Central memory CD4-positive, alpha-beta T cell (primary cell): ENCODE measurements at regions not wholly inside any gene's neighbourhood (a gene's known extent, or its start where the extent isn't known, plus 50 kb on each side); places are given as distances from the start of the nearest gene placed in this dataset.

ENCODE experiments used
- DNase-seq: peaks from one replicate; pipeline ENCODE4 v3.0.0; 2022

GRCh38 chr13:105821337-105821736 is 714.1 kb downstream of the EFNB2 start:
- DNase-seq = no peak

DNA sequence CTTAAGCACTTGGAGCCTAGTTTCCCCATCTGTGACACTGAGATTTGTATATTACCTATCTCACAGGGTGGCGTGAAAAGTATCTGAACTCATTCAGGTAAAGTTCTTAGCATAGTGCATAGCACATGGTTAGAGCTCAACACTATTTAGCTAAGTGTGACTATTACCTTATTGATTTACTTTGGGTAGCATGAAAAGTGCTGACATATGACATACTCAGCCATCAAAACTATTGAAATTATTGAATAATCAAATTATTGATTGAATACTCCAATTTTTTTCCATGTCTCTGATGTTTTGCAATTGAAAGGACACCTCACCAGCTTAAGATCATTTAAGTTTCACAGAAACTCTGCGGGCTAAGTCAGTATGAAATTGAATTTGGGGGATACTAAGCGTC is 715.0 kb downstream of the EFNB2 start:
- DNase-seq = no peak

DNA sequence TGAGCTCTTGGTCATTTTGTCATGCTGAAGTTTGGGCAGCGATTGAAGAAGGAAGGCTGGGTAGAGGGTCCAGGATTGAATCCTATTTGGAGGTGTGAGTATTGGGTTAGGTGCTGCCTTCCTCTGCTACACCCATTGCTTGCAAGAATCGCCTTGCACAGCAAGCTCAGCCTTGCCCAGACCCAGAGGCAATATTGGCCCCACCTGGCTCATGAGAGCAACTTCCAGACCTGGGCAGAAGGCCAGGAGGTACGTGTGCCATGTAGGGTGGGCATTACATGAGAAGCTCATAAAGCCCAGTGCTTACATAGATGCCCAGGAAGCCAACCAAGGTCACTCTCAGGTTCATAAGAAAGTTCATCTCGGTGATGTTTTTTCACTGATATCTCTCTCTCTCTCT is 718.0 kb downstream of the EFNB2 start:
- DNase-seq = no peak

DNA sequence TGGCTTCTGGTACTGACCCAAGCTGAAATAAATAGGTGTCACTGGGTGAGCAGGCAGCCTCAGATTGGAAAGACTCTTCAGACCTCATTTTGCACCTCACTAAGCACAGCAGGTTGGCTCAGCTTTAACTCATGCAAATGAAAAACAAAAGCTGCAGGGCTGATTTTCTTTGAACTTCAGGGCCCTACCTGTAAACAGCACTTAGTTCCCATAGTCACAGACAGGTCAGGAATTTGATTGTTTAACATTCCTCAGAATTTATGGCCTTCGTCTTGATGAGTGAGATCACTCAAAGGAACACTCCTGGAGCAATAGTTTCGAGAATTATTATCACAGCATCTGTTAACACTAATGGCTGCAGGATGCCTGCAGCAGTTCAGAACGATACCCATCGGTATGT is 718.5 kb downstream of the EFNB2 start:
- DNase-seq = no peak

DNA sequence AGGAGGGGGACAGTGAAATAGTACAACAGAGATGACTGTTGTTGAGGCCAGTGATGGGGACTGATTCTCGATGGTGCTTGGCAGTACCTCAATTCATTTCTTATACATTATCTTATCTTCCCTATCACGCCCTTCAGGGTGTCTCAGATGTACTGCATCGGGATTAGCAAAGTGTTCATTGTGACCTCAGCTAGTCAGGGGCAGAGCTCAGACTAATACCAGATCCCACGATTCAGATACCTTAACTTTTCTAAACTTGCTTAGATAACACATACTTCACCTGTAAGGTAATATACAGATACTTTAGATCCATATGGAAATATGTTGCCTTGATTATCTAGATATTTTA is 720.6 kb downstream of the EFNB2 start:
- DNase-seq = no peak

- DNase-seq = no peak
Observed at GRCh38 chr13:105814219-105814901, 721.1 kb downstream of the EFNB2 start.

- DNase-seq = no peak
Observed at GRCh38 chr13:105806628-105806920, 728.9 kb downstream of the EFNB2 start.

GRCh38 chr13:105805892-105806627 is 729.4 kb downstream of the EFNB2 start:
- DNase-seq = no peak

- DNase-seq = no peak
Observed at GRCh38 chr13:105804561-105805190, 730.8 kb downstream of the EFNB2 start.

GRCh38 chr13:105799155-105799554 is 736.3 kb downstream of the EFNB2 start:
- no peak for DNase-seq

DNA sequence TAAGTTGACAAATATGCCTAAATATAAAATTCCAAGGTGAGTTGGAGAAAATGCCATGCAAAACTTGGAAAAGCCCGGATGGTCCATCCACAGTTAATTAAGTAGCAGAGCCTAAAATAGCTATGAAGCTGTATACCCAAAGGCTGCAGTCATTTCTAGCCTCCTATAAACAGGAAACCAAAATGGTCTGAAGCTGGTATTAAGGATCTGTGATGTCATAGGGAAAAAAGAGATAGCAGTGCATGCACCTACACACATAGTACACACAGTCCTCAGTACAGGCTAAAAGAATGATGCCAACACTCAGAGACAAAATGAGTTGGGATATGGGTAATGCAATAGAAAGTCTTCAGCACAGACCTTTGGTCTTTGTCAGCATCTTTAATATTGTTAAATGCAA is 736.9 kb downstream of the EFNB2 start:
- DNase-seq = no peak

DNA sequence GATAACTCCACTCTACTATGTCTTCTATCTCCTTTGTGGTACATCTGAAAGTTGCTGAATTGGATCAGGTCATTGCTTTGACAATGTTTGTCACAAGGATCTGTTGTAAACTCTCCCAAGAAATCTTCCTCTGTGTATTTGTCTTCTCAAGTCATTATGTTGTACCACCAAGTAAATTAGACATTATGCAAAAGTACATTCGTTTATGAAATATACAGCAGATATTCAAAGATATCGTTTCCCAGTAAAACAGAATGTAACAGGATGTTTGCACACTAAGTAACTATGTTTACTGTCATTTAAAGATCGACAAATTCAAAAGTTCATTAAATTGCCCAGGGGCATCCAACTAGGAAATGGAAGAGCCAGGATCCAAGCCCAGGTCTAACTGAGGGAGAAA is 739.4 kb downstream of the EFNB2 start:
- DNase-seq = no peak

- no peak for DNase-seq
Observed at GRCh38 chr13:105790923-105791322, 744.5 kb downstream of the EFNB2 start.

- DNase-seq = no peak
Observed at GRCh38 chr13:105788530-105788929, 746.9 kb downstream of the EFNB2 start.

- no peak for DNase-seq
Observed at GRCh38 chr13:105787632-105788031, 747.8 kb downstream of the EFNB2 start.

GRCh38 chr13:105785436-105785835 is 750.0 kb downstream of the EFNB2 start:
- no peak for DNase-seq

DNA sequence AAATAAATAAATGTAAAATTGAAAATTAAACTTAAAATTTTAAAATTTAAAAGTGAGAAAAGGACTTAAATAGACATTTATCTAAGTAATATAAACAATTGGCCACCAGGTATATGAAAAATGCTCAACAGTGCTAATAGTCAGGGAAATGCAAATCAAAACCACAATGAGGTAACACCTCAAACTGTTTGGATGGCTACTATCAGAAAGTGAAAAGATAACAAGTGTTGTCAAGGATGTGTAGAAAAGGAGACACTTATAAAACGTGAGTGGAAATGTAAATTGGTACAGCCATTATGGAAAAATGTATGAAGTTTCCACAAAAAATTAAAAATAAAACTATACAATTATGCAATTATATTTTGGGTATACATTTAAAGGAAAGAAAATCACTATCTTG is 752.2 kb downstream of the EFNB2 start:
- DNase-seq = no peak

- no peak for DNase-seq
Observed at GRCh38 chr13:105778196-105778595, 757.3 kb downstream of the EFNB2 start.

- DNase-seq = no peak
Observed at GRCh38 chr13:105774739-105775460, 760.6 kb downstream of the EFNB2 start.

- no peak for DNase-seq
Observed at GRCh38 chr13:105773863-105774538, 761.5 kb downstream of the EFNB2 start.

- DNase-seq = no peak
Observed at GRCh38 chr13:105773241-105773640, 762.2 kb downstream of the EFNB2 start.

DNA sequence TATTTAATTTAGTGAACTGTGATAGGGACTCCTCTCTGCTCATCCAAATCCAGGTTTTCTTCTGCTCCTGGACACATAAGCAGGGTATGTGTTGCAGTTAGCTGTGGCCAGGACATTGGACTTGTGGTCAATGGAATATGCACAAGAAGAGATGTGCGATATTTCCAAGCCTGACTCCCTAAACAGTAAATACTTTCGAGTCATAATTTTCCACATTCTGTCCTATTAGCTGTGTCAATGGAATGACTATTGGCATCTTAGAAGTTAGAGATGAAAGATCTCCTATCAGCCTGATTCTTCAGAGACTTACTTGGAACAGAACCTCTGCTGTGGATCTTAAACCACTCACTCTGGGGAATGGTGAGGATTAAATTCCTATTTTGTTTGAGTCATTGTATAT is 771.0 kb downstream of the EFNB2 start:
- DNase-seq = no peak

- no peak for DNase-seq
Observed at GRCh38 chr13:105763851-105764250, 771.6 kb downstream of the EFNB2 start.
